Urothelium cell line (cell line): ENCODE measurements at regions not wholly inside any gene's neighbourhood (a gene's known extent, or its start where the extent isn't known, plus 50 kb on each side); places are given as distances from the start of the nearest gene placed in this dataset.
"Not testable (repeated sequence)": the region's sequence is repeated elsewhere in the genome, so short reads cannot be mapped to it uniquely, and the experiment has no call there.

Source experiments
- DNase-seq: peaks from one replicate; pipeline ENCODE4 v3.0.0; 2011; ENCODE audit warnings: low spot score, mixed read lengths
- FAIRE-seq: peaks from 2 replicates; lab custom pipeline; 2011; peaks lifted over from hg19 to GRCh38; lab: Jason Lieb, UNC

GRCh38 chr5:99191206-99191745, 262.5 kb upstream of the CHD1 start:
- DNase-seq, result no peak
- no peak for FAIRE-seq

GRCh38 chr5:99187611-99188010, 258.8 kb upstream of the CHD1 start:
- DNase-seq (no peak), FAIRE-seq (no peak)

DNA sequence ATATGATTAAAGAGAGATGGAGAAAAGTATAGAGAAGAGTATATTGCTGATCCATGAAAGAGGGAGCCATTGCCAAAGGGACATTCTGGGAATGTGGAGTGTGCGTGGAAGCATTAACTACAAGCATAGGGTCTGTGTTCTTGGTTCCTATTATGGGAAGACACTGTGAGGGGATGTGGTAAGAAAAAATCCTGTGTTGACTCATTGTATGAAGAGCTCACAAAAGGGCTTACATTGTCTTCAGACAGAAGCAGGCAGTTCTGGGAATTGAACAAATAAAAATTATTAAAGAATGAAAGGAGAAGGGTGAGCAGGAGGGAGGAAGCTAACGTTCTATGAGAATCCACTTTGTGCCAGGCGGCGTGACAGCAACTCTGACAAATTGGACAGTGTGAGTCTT, 250.4 kb upstream of the CHD1 start:
- DNase-seq, result no peak
- FAIRE-seq, result no peak

- DNase-seq (no peak), FAIRE-seq (no peak)
These were observed 249.0 kb upstream of the CHD1 start for GRCh38 chr5:99177796-99178195.

- FAIRE-seq, result no peak
- DNase-seq, result no peak
These were observed 247.4 kb upstream of the CHD1 start for GRCh38 chr5:99176186-99176585.

DNA sequence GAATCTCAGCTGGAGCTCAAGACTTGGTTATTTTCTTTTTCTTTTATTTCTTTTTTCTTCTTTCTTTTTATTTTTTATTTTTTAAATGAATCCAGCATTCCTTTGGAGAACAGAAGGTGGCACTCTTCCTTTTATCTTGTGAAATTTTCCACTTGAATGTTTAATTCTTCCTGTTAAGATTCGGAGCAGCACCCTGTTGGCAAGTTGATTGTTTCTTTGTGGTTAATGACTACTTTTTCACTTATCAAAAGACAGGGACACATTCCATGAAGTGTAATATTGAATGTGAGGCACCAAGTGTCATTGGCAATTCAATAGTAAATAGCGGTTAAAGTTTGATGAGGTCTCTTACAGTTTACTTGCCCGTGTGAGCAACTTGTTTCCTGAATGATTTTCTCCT, 240.5 kb upstream of the CHD1 start:
- FAIRE-seq, result no peak
- DNase-seq, result no peak

- FAIRE-seq, result not testable (repeated sequence)
These were observed 232.7 kb upstream of the CHD1 start for GRCh38 chr5:99161538-99161937.

DNA sequence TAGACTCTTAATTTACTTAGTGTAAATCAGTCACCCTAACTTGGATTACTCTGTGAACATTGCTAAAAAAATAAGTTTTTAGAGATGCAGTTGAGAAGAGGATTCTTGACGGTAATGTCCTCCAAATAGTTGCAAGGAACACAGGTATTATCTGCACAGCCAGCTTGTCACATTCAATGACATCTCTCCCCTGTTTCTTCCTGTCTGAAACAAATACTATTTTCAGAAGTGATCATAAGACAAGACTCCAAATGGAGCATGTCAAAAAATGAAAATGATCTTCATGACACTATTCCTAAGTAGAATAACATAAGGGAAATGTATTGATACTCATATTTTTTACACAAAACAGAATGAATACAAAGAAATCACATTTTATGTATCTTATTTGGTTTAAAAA, 227.9 kb upstream of the CHD1 start:
- FAIRE-seq, result no peak

More at GRCh38 chr5:99161538-99161937, 232.7 kb upstream of the CHD1 start:
- not testable (repeated sequence) for DNase-seq

GRCh38 chr5:99143283-99143795, 214.5 kb upstream of the CHD1 start:
- FAIRE-seq, DNase-seq: not testable (repeated sequence)

More for the DNA sequence above, 227.9 kb upstream of the CHD1 start:
- DNase-seq, result no peak

- no peak for FAIRE-seq
- peak; percentile 5 for DNase-seq
These were observed 212.8 kb upstream of the CHD1 start for GRCh38 chr5:99141534-99142128.

GRCh38 chr5:99138911-99139310, 210.1 kb upstream of the CHD1 start:
- FAIRE-seq (no peak), DNase-seq (no peak)

- DNase-seq, result no peak
- no peak for FAIRE-seq
These were observed 205.1 kb upstream of the CHD1 start for GRCh38 chr5:99133921-99134320.

DNA sequence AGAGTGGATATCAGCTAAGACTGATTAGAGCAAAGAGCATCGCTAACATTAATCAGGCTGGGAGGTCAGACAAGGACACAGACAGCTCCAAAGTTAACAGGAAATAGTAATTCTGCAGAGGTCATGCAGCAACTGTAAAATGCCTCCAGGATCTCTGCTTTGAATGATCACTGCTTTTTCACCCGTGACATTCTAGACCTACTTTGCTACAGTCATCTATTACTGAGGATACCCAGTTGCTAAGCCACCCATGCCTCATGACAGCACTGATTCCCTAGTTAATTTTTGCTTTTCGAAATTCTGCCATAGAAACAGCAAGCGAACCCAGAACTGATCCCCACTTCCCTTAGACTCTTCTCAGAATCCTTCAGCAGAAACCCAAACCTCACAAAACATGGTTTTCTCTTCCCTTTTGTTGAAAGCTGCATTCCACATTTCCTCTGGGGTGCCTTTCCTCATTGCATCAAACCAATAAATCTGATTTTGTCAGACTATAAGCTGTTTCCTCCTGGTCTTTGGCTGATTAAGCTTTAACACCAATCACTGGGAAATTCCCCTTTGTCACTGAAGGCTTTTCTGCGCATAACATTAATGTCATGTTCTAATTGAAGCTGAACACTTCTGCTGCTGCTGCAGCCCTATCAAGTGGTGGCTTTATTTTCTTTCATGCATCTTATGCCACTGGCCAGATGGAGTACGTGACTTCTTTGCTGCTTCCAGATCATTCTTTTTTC, 201.1 kb upstream of the CHD1 start:
- DNase-seq, result no peak
- no peak for FAIRE-seq

DNA sequence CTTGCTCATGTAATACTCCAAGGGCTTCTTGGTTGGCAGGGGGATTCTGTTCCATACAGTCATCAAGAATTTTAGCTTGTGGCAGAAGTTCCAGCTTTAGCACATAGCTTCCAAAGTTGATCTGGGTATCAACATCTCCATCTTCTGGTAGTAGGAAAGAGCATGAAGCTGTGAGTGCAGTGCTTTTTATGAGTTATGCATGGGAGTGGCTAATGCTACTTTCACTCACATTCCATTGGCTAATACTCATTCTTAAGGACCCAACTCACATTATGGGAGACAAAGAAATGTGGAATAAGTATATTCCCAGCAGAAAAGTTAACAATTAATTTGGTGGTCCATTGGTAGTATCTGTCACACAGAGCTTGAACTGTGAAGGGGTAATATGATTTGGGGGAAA, 194.2 kb upstream of the CHD1 start:
- no peak for DNase-seq
- no peak for FAIRE-seq

GRCh38 chr5:99119326-99119725, 190.5 kb upstream of the CHD1 start:
- FAIRE-seq, result no peak
- DNase-seq, result no peak

DNA sequence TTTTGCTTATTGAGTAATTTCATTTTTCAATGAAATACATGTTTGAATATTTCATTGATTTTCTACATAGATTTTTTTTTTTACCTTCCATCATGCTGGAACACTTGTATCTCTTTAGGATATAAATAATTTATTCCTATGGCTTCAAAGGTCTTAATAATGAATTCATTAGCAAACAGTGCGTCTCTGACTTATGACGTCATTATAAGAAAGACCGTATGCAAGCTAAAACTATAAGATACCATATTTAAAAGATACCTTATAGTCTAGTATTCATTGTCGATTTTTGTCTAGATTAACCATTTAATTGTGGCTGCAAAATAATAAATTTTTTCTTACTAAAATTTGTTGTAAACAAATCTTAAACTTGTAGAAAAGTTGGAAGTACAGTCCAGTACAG, 187.7 kb upstream of the CHD1 start:
- no peak for FAIRE-seq
- DNase-seq, result no peak

GRCh38 chr5:99109894-99110293, 181.1 kb upstream of the CHD1 start:
- FAIRE-seq, result no peak
- no peak for DNase-seq

DNA sequence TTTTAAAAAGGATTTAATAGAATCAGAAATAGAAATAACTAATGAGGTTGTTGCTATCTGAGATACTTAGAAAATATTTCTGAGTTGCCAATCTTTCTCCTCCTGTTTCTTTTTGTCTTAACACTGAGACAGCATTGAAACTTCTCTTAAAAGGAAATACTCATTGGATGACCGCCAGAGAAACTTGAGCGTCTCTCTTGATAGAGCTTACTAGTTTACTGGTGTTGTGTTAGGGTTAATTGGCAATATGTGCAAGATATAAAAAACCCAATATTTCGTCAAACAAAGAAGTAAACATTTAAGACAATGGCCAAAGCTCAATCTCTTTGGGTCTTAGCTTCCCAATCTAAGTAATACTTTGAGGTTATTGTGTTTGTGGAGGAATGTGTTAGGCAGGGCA, 176.4 kb upstream of the CHD1 start:
- no peak for FAIRE-seq
- no peak for DNase-seq

DNA sequence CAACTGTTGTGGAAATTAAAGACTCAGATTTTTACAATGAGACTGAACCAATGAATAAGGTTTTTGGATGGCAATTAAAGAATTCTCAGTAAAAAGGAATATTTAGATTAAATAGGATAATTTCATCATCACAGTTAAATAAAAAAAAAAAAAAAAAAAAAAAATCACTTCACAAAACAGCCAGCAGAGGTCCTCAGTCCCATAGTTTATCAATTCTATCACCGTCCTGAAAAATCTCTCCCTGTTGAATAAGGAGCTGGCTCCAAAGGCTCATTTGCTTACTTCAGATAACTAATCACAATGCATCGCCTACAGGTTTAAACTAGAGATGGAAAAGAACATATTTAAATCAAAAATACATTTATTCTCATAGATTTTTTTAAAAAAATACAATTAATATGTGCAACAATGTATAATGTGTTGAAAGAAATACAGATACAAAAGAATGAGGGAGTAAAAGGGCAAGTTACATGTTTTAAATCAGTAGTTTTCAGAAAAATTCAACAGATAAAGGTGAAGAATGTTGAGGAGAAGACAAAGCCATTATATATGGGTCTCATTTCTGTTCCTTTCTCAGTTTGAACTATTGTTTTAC, 175.8 kb upstream of the CHD1 start:
- FAIRE-seq, result no peak
- DNase-seq, result peak; percentile 21

DNA sequence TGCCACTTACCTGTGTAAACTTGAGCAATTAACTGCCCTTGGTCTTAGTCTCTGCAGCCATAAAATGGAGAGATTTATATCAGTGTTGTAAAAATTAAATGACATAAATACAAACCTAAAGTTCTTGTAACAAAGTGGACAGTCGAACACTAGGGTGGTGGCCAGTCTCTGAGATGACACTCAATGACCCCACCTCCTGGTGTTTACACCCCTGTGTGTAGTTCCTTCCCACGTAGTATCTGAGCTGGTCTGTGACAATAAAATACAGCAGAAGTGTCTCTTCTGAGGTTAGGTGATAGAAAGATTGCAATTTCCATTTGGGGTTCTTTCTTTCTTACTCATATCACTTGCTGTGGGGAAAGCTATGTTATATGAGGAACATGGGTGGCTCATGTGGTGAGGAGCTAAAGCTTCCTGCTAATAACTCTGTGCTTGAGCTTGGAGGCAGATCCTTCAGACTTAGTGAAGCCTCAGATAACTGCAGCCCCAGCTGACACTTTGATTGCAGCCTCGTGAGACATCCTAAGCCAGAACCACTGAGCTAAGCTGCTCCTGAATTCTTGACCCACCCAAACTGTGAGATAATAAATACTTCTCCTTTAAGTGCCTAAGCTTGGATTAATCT, 173.4 kb upstream of the CHD1 start:
- FAIRE-seq (no peak), DNase-seq (no peak)

DNA sequence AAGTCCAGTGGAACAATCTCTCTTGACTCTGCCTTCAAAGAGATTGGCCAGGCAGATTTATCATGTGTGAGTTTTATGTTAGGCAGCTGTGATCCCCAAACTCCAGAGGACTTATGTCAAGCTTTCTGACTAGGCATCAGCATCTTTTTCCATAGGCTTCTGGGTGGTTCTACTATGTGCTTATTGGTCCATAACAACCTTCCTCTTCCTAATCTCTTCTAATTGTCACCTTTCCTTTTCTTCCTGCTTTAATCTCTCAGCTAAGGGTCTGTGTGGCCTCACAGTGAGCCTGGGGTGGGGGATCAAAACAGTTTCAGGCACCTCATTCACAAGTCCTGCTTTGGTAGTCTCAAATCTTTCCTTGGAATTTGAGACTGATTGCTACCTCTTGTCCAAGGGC, 170.9 kb upstream of the CHD1 start:
- FAIRE-seq, result no peak
- DNase-seq, result no peak
